WTC11 (cell line): ENCODE measurements at regions not wholly inside any gene's neighbourhood (a gene's known extent, or its start where the extent isn't known, plus 50 kb on each side); places are given as distances from the start of the nearest gene placed in this dataset.
"Not testable (repeated sequence)": the region's sequence is repeated elsewhere in the genome, so short reads cannot be mapped to it uniquely, and the experiment has no call there.

Experiments
- ATAC-seq: fragments of 200-7000 bp; cut with Tn5 transposase; 2 replicates; pipeline ENCODE4 v1.10.0; 2021; ENCODE audit warnings: mild to moderate bottlenecking, moderate library complexity
- CTCF ChIA-PET: fragments of 300-600 bp; sonication (Branson Sonifier 250); formaldehyde crosslinking; loops from one replicate; lab custom pipeline; 2021; ENCODE audit warnings: antibody characterized with exemption; lab: Charles Lee
- POLR2A ChIA-PET: fragments of 350-600 bp; sonication (Branson Sonifier 250); formaldehyde crosslinking; loops from one replicate; lab custom pipeline; 2021; ENCODE audit warnings: antibody characterized with exemption; lab: Charles Lee
- DNase-seq: peaks from one replicate; pipeline ENCODE4 v3.0.0; 2021; ENCODE audit warnings: low spot score
- H3K27ac Mint-ChIP-seq: 2 replicates; pipeline ENCODE4 v1.8.0; 2021; ENCODE audit warnings: mixed read lengths
- H3K27me3 Mint-ChIP-seq: 2 replicates; pipeline ENCODE4 v1.8.0; 2021; ENCODE audit warnings: low read depth, mild to moderate bottlenecking, moderate library complexity, mixed read lengths
- H3K36me3 Mint-ChIP-seq: 2 replicates; pipeline ENCODE4 v1.8.0; 2021; ENCODE audit warnings: mixed read lengths
- H3K4me1 Mint-ChIP-seq: 2 replicates; pipeline ENCODE4 v1.8.0; 2022; ENCODE audit warnings: mixed read lengths
- H3K4me3 Mint-ChIP-seq: 2 replicates; pipeline ENCODE4 v1.8.0; 2021; ENCODE audit warnings: mild to moderate bottlenecking, moderate library complexity, mixed read lengths
- H3K9me3 Mint-ChIP-seq: 2 replicates; pipeline ENCODE4 v1.8.0; 2021; ENCODE audit warnings: mixed read lengths
- AFF4 ChIP-seq: sonication (generic); formaldehyde crosslinking; IDR thresholded peaks from 2 replicates; pipeline ENCODE4 v1.8.1; 2023; ENCODE audit warnings: mild to moderate bottlenecking, missing genetic modification reagents, borderline replicate concordance
- ARID4B ChIP-seq: sonication (generic); formaldehyde crosslinking; IDR thresholded peaks from 2 replicates; pipeline ENCODE4 v1.8.0; 2023; ENCODE audit warnings: missing genetic modification reagents, mild to moderate bottlenecking, borderline replicate concordance
- CBFB ChIP-seq: sonication (generic); formaldehyde crosslinking; IDR thresholded peaks from 2 replicates; pipeline ENCODE4 v1.8.1; 2022; ENCODE audit warnings: mild to moderate bottlenecking, low read depth, missing genetic modification reagents
- ERG ChIP-seq: fragments of 250-450 bp; sonication (Bioruptor Pico); IDR thresholded peaks from 2 replicates; pipeline ENCODE4 v1.8.0; 2021; ENCODE audit warnings: mild to moderate bottlenecking
- FOXK1 ChIP-seq: sonication (generic); formaldehyde crosslinking; IDR thresholded peaks from 2 replicates; pipeline ENCODE4 v1.8.0; 2022; ENCODE audit warnings: mild to moderate bottlenecking, moderate library complexity, missing genetic modification reagents
- MYBL2 ChIP-seq: sonication (generic); formaldehyde crosslinking; IDR thresholded peaks from 2 replicates; pipeline ENCODE4 v1.8.1; 2023; ENCODE audit warnings: mild to moderate bottlenecking, moderate library complexity, missing genetic modification reagents
- NFATC4 ChIP-seq: fragments of 250-450 bp; sonication (Bioruptor Pico); IDR thresholded peaks from 2 replicates; pipeline ENCODE4 v1.9.0; 2021; ENCODE audit warnings: mild to moderate bottlenecking
- NFE2L1 ChIP-seq: sonication (generic); formaldehyde crosslinking; IDR thresholded peaks from 2 replicates; pipeline ENCODE4 v1.8.1; 2023; ENCODE audit warnings: missing genetic modification reagents
- PRRX2 ChIP-seq: fragments of 250-450 bp; sonication (Bioruptor Pico); IDR thresholded peaks from 2 replicates; pipeline ENCODE4 v1.8.0; 2021; ENCODE audit warnings: mild to moderate bottlenecking
- ZNF532 ChIP-seq: fragments of 250-450 bp; sonication (Bioruptor Pico); IDR thresholded peaks from 2 replicates; pipeline ENCODE4 v1.9.0; 2021; ENCODE audit warnings: mild to moderate bottlenecking, borderline replicate concordance

- ATAC-seq: no peak
- no peak for DNase-seq
- TF ChIP-seq ZNF532: no peak
- no peak for TF ChIP-seq NFATC4
- TF ChIP-seq MYBL2 (CRISPR knock-in tag): no peak
- no peak for TF ChIP-seq FOXK1 (CRISPR knock-in tag)
- TF ChIP-seq, all 79 proteins: peak for 0
- peaks cover 28% of the 10 kb centered on the region for H3K9me3 Mint-ChIP-seq
- no peak overlapping the region for H3K4me3 Mint-ChIP-seq
- ChIA-PET POLR2A (no interaction called here), CTCF (no interaction called here)
- H3K4me1 Mint-ChIP-seq: no peaks in the 10 kb centered on the region
- peaks cover 14% of the 10 kb centered on the region for H3K27me3 Mint-ChIP-seq
- H3K36me3 Mint-ChIP-seq: peaks cover 26% of the 10 kb centered on the region
- no peak overlapping the region for H3K27ac Mint-ChIP-seq
Observed at GRCh38 chr14:105682956-105683570, 156.7 kb downstream of the TMEM121 start.

- H3K27ac Mint-ChIP-seq, POLR2A ChIA-PET, ATAC-seq, CTCF ChIA-PET, H3K4me1 Mint-ChIP-seq, DNase-seq, H3K4me3 Mint-ChIP-seq: not testable (repeated sequence)
- peaks cover 30% of the 10 kb centered on the region for H3K9me3 Mint-ChIP-seq
- H3K36me3 Mint-ChIP-seq: peaks cover 28% of the 10 kb centered on the region
- H3K27me3 Mint-ChIP-seq: peaks cover 14% of the 10 kb centered on the region
Observed at GRCh38 chr14:105684056-105684455, 157.7 kb downstream of the TMEM121 start.

GRCh38 chr14:105684597-105684996 is 158.2 kb downstream of the TMEM121 start:
- H3K27me3 Mint-ChIP-seq: peaks cover 14% of the 10 kb centered on the region
- H3K9me3 Mint-ChIP-seq: peaks cover 35% of the 10 kb centered on the region
- peaks cover 30% of the 10 kb centered on the region for H3K36me3 Mint-ChIP-seq
- H3K4me1 Mint-ChIP-seq, CTCF ChIA-PET, DNase-seq, H3K4me3 Mint-ChIP-seq, H3K27ac Mint-ChIP-seq, ATAC-seq, POLR2A ChIA-PET: not testable (repeated sequence)

- peaks cover 39% of the 10 kb centered on the region for H3K9me3 Mint-ChIP-seq
- ChIA-PET CTCF (no interaction called here), POLR2A (no interaction called here)
- ATAC-seq (no peak), DNase-seq (no peak)
- H3K36me3 Mint-ChIP-seq: peaks cover 34% of the 10 kb centered on the region
- TF ChIP-seq PRRX2 (CRISPR knock-in tag) (no peak), ERG (no peak), CBFB (CRISPR knock-in tag) (no peak), AFF4 (CRISPR knock-in tag) (no peak), NFE2L1 (no peak), ARID4B (CRISPR knock-in tag) (no peak)
- peaks cover 14% of the 10 kb centered on the region for H3K27me3 Mint-ChIP-seq
- H3K27ac Mint-ChIP-seq: no peak overlapping the region
- H3K4me1 Mint-ChIP-seq: no peaks in the 10 kb centered on the region
- no peak overlapping the region for H3K4me3 Mint-ChIP-seq
Observed at GRCh38 chr14:105685003-105685402, 158.6 kb downstream of the TMEM121 start.

- H3K4me3 Mint-ChIP-seq, POLR2A ChIA-PET, H3K4me1 Mint-ChIP-seq, CTCF ChIA-PET, ATAC-seq, DNase-seq, H3K27ac Mint-ChIP-seq: not testable (repeated sequence)
- Mint-ChIP-seq H3K36me3 (peaks cover 40% of the 10 kb centered on the region), H3K27me3 (peaks cover 15% of the 10 kb centered on the region), H3K9me3 (peaks cover 45% of the 10 kb centered on the region)
Observed at GRCh38 chr14:105685605-105686004, 159.2 kb downstream of the TMEM121 start.
